ENCODE measurements at regions not wholly inside any gene's neighbourhood (a gene's known extent, or its start where the extent isn't known, plus 50 kb on each side); places are given as distances from the start of the nearest gene placed in this dataset.

- FAIRE-seq (no peak), ATAC-seq (no peak), DNase-seq (ENCODE audit: low spot score) (no peak)
- H3K79me2 ChIP-seq (ENCODE audit: insufficient read depth, low read length) = no peaks in the 10 kb centered on the region
- in situ Hi-C loops (cut with HindIII; ENCODE audit: extremely low pct_ligation_motif_present, low pct_unique_long_range_greater_than_20kb) (no loop called here), intact Hi-C loops (cut with micrococcal nuclease; ENCODE audit: unreplicated experiment) (no loop called here)
- H3K4me1 ChIP-seq (ENCODE audit: insufficient read depth, low read length) = no peaks in the 10 kb centered on the region
- H2AFZ ChIP-seq (ENCODE audit: low read length) = no peak overlapping the region
- H3K27me3 ChIP-seq (ENCODE audit: control insufficient read depth in 1 of 2, insufficient read depth in 2 of 2, low read length in 2 of 2) = no peaks in the 10 kb centered on the region
- H4K20me1 ChIP-seq (ENCODE audit: insufficient read depth, low read length) = no peaks in the 10 kb centered on the region
- H3K36me3 ChIP-seq (replicated peaks in 1 of 2; ENCODE audit: control insufficient read depth in 1 of 2, insufficient read depth in 2 of 2, low read length in 2 of 2) = no peaks in the 10 kb centered on the region; a peak in 1 of 5 replicates
- no peak overlapping the region for H3K4me2 ChIP-seq (ENCODE audit: low read depth, low read length)
- no peak overlapping the region for H3K9ac ChIP-seq (ENCODE audit: insufficient read depth, low read depth, low read length)
- no peak overlapping the region for H3K4me3 ChIP-seq (replicated peaks in 1 of 3; ENCODE audit: insufficient read depth in 1 of 3, low read depth in 2 of 3, low read length in 3 of 3)
- TF ChIP-seq ATF7 (IDR thresholded peaks at IDR 0.05) (peak; percentile 10; the same call in 1 of the 2 replicates), ATF7 (CRISPR knock-in tag; IDR thresholded peaks at IDR 0.05) (no peak), RXRA (CRISPR knock-in tag; IDR thresholded peaks at IDR 0.05) (no peak)
- ChIA-PET CTCF (ENCODE audit: low intra/inter-chr PET ratio, low total read pairs) (no interaction called here), POLR2A (no interaction called here)
- no peak overlapping the region for H3K27ac ChIP-seq (ENCODE audit: extremely low read length, insufficient read depth, low read length)
- peaks cover 28% of the 10 kb centered on the region for H3K9me3 ChIP-seq (ENCODE audit: low read length)
- WGBS (ENCODE audit: low lambda C conversion rate) = 7% methylated on average over 2 of the region's 2 CpGs
- BruUV-seq (replicated peaks) = no TSS peak
Measured at GRCh38 chr2:6408057-6408456, 457.6 kb downstream of the CMPK2 start.

GRCh38 chr2:6410313-6410712 lies 455.4 kb downstream of the CMPK2 start:
- BruUV-seq (replicated peaks) = no TSS peak
- Histone ChIP-seq H3K27me3 (ENCODE audit: control insufficient read depth in 1 of 2, insufficient read depth in 2 of 2, low read length in 2 of 2) (no peaks in the 10 kb centered on the region), H3K79me2 (ENCODE audit: insufficient read depth, low read length) (no peaks in the 10 kb centered on the region), H3K9ac (ENCODE audit: insufficient read depth, low read depth, low read length) (no peak overlapping the region), H3K4me1 (ENCODE audit: insufficient read depth, low read length) (no peaks in the 10 kb centered on the region), H2AFZ (ENCODE audit: low read length) (no peak overlapping the region), H3K4me3 (replicated peaks in 1 of 3; ENCODE audit: insufficient read depth in 1 of 3, low read depth in 2 of 3, low read length in 3 of 3) (no peak overlapping the region), H3K27ac (ENCODE audit: extremely low read length, insufficient read depth, low read length) (no peak overlapping the region), H3K9me3 (ENCODE audit: low read length) (peaks cover 33% of the 10 kb centered on the region), H3K36me3 (replicated peaks in 1 of 2; ENCODE audit: control insufficient read depth in 1 of 2, insufficient read depth in 2 of 2, low read length in 2 of 2) (no peaks in the 10 kb centered on the region; a peak in 1 of 5 replicates), H4K20me1 (ENCODE audit: insufficient read depth, low read length) (no peaks in the 10 kb centered on the region; the same call in 1 of the 2 replicates), H3K4me2 (ENCODE audit: low read depth, low read length) (no peak overlapping the region)
- CTCF ChIA-PET (ENCODE audit: low intra/inter-chr PET ratio, low total read pairs) = no interaction called here
- FAIRE-seq (no peak), DNase-seq (ENCODE audit: low spot score) (no peak), ATAC-seq (no peak)
- TF ChIP-seq ZBTB37 (CRISPR knock-in tag; IDR thresholded peaks at IDR 0.05) (no peak), ZBTB21 (CRISPR knock-in tag; IDR thresholded peaks at IDR 0.05) (no peak)
- 3% methylated on average over 3 of the region's 3 CpGs for WGBS (ENCODE audit: low lambda C conversion rate)
- intact Hi-C loops (cut with micrococcal nuclease; ENCODE audit: unreplicated experiment) (no loop called here), in situ Hi-C loops (cut with HindIII; ENCODE audit: extremely low pct_ligation_motif_present, low pct_unique_long_range_greater_than_20kb) (no loop called here)
- POLR2A ChIA-PET = no interaction called here

Measured in HepG2 (cell line).